Activated naive CD4-positive, alpha-beta T cell treated with anti-CD3 and anti-CD28 coated beads, Interleukin-2, amount 50 U/mL, for 72 hours (primary cell): ENCODE measurements at regions not wholly inside any gene's neighbourhood (a gene's known extent, or its start where the extent isn't known, plus 50 kb on each side); places are given as distances from the start of the nearest gene placed in this dataset.

Experiments used
- ATAC-seq, 2 donors: fragments of 150-1000 bp; cut with Tn5 transposase; 2 replicates each; pipeline ENCODE4 v1.10.0; 2021; ENCODE audit warnings: mild to moderate bottlenecking in 2 of 2, moderate library complexity in 2 of 2
- DNase-seq, 2 donors: peaks; one replicate each; pipeline ENCODE4 v3.0.0; 2021 to 2022; ENCODE audit warnings: low spot score in 2 of 2
- H3K27ac Mint-ChIP-seq, 2 donors: one replicate each; pipeline ENCODE4 v1.8.0; 2022; ENCODE audit warnings: mild to moderate bottlenecking in 2 of 2, mixed read lengths in 2 of 2
- H3K36me3 Mint-ChIP-seq, 2 donors: one replicate each; pipeline ENCODE4 v1.8.0; 2022; ENCODE audit warnings: mixed read lengths in 2 of 2
- H3K9me3 Mint-ChIP-seq, 2 donors: one replicate each; pipeline ENCODE4 v1.8.0; 2022; ENCODE audit warnings: mixed read lengths in 2 of 2

GRCh38 chr5:38638656-38639055 lies 82.2 kb upstream of the LIFR start:
- Mint-ChIP-seq H3K36me3 (peaks cover 0 to 1% of the 10 kb centered on the region in 2 donors), H3K27ac (no peak overlapping the region), H3K9me3 (peaks cover 0 to 4% of the 10 kb centered on the region in 2 donors)
- no peak for DNase-seq
- no peak for ATAC-seq

DNA sequence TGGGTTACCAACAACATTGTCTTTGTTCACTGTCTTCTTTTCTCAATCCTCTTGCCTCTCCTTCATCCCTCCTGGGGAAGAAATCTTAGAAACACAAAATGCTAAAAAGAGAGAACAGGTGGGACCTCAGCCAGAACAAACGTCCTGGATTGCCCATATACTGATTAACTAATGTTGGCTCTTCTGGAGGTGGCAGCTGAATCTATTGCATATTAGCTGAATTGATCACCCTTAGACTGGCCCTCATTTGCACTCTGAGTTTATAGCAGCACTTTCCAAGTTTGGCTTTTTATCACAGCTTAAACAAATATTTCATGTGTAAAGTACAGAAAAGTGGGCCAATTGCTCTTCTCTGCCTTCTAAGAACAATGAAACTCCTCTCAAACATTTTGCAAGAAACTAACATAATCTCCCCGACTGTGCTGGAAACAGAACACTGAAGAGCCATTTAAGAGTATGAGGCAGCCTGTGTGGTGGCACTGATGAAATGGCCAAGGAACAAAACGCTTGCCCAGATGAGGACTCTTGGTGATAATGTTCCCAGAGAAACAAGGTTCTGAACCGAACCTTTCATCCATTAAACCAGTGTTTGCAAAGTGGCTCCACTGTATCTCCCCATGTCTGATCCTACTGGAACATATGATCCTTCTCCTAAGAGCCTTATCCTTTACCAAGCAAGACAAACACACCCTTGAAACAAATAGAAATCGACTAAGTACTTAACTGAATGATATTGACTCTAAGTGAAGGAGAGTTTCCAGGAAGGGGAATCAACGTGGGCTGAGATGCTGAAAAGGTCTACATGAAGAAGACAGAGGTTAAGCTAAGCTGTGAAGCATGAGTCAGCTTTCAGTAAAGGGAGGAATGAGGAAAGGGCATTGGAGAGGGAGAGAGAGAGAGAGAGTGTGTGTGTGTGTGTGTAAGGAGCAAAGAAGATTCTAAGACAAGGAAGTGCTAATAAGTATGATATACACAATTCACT lies 83.2 kb upstream of the LIFR start:
- Mint-ChIP-seq H3K9me3 (peaks cover 0 to 4% of the 10 kb centered on the region in 2 donors), H3K27ac (no peak overlapping the region), H3K36me3 (peaks cover 0 to 7% of the 10 kb centered on the region in 2 donors)
- DNase-seq: no peak
- ATAC-seq: no peak

DNA sequence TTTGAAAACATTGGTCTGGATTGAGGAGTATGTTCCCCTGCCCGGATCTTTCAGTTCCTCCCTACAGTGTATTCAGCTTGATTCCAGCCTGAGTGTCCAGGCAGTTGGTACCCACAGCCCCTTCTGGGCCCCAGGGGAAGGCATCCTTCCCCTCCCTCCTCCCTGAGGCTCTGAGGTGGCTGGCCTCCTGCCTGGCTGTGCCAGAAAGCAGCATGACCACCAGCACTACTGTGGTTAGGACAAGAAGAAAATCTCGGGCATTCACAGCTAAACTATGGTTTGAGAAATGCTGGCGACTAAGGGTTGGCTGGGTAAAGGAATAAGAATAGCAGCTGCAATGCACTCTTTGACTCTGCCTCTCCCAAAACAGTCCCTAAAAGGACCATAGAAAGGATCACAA lies 84.6 kb upstream of the LIFR start:
- Mint-ChIP-seq H3K27ac (no peak overlapping the region), H3K36me3 (peaks cover 0 to 7% of the 10 kb centered on the region in 2 donors)
- ATAC-seq: no peak

DNA sequence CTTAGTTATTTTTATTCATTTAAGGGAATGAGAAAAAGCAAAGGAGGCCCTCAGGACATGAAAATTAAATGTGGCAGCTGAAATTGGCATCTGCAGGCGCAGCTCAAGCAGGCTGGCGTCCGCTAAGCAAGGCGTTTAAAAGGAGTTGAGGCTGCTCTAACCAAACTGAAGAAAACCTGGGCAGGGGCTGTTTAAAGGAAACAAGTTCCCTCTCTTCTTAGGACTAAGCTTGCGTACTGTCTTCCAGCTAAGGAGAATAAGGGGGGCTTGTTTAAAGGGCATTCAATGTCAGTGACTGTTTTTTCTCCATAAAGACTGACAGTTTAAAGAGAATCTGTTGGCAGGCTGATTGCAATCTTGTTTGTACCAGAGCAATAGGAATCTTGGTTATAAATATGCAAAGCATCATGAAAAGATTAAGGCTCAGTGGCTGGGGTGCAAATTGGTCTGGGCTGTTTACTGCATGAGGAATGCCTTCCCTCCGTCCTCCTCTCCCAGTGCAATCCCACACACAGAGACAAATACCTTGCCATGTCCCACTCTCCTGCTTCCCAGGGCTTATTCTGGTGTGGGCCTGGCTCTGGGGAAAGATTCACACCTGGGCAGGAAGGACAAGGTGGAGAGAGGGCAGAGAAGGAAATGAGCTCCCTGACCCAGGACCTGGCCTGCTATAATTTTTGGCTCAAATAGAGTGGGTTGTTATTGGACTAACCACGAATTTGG lies 85.9 kb upstream of the LIFR start:
- Mint-ChIP-seq H3K9me3 (peaks cover 3 to 4% of the 10 kb centered on the region in 2 donors), H3K27ac (no peak overlapping the region), H3K36me3 (peaks cover 0 to 7% of the 10 kb centered on the region in 2 donors)
- no peak for DNase-seq
- no peak for ATAC-seq

More for the DNA sequence above, 84.6 kb upstream of the LIFR start:
- DNase-seq: no peak
- H3K9me3 Mint-ChIP-seq: peaks cover 3 to 4% of the 10 kb centered on the region in 2 donors

DNA sequence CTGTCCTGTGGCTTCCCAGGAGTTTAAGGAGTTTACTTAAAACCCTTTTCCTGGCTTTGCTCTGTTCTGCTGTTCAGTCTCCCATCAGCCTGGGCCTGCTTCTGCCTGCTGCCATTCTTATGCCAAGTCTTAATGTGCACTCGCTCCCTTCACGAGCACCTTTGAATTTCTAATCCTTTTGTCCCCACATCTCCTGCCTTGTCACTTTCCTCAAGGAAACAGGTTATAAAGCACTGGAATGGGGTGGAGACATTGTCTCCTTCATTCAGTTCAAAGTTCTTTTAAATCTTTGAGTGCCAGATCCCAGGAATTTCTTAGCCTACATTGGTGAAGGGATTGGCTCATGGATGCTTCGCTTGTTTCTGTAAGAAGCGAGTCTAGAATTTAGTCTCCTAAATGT lies 87.2 kb upstream of the LIFR start:
- peaks cover 3 to 4% of the 10 kb centered on the region in 2 donors for H3K9me3 Mint-ChIP-seq
- DNase-seq: no peak
- H3K27ac Mint-ChIP-seq: no peak overlapping the region
- peaks cover 0 to 7% of the 10 kb centered on the region in 2 donors for H3K36me3 Mint-ChIP-seq
- no peak for ATAC-seq

GRCh38 chr5:38645508-38645907 lies 89.1 kb upstream of the LIFR start:
- H3K36me3 Mint-ChIP-seq: peaks cover 0 to 7% of the 10 kb centered on the region in 2 donors
- ATAC-seq (no peak), DNase-seq (no peak)
- no peak overlapping the region for H3K27ac Mint-ChIP-seq
- H3K9me3 Mint-ChIP-seq: peaks cover 0 to 3% of the 10 kb centered on the region in 2 donors

DNA sequence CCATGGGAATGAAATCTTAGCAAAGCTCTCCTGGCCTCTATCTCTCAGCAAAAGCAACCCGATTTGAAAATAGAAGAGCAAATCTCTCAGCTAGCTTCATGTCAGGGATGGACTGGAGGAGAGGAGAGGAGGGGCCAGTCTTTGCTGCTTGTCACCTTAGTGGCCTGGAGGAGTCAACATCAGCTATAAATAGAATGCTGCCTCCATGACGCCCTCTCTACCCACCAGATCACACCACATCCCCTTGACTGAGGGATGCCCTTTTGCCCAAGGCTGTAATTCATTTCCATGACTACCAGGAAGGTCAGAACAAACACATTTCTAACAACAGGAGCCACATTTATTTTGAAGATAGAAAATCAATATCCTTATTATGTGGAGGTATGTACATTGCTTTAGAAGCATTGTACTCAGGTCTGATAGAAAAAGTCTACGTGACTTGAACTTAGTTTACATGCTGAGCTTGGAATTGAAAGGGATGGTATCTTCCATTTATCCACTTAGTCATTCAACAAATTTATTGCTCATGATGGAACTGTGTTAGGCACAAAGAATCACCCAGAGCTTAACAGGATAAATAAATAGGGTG lies 92.4 kb upstream of the LIFR start:
- Mint-ChIP-seq H3K9me3 (peaks cover 0 to 3% of the 10 kb centered on the region in 2 donors), H3K36me3 (peaks cover 0 to 4% of the 10 kb centered on the region in 2 donors), H3K27ac (no peak overlapping the region)
- DNase-seq (no peak), ATAC-seq (no peak)

DNA sequence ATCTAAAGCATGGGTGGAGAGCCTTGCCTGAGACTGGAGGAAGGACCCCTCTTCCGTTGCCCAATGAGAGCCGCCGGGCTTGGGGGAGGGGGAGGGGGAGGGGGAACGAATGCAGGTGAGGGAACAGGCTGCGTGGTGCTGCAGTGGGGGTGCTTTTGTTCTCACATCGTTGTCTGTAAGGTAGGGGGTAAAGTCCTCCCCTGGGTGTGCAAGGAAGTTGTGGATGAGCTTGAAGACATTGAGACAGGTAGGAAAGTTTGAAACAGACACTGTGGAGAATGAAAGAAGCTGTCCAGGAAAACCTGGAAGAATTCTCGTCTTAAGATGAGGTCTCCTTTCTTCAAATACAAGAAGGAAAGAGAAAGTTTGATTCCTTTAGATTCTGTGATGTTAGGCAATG lies 94.1 kb upstream of the LIFR start:
- DNase-seq (no peak), ATAC-seq (no peak)
- no peaks in the 10 kb centered on the region for H3K36me3 Mint-ChIP-seq
- H3K9me3 Mint-ChIP-seq: no peaks in the 10 kb centered on the region
- no peak overlapping the region for H3K27ac Mint-ChIP-seq

DNA sequence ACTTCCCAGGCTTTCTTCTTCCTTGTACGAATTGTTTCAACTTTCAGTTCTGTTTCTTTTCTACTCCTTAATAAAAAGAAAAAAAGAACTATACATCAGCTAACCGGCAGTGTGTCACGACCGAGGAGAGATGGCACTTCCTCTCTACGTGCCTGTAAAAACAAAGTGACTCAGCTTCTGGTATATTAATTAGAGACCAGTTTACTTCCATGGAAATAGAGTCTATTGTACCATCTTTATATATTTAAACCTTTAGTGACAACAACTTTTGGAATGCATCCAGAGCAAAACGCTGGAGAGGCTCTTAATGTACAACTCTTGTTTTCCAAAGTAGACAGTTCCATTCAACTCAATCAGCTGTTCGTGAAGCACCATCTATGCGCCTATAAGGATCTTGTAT lies 94.5 kb upstream of the LIFR start:
- H3K27ac Mint-ChIP-seq: no peak overlapping the region
- DNase-seq (no peak), ATAC-seq (no peak)
- no peaks in the 10 kb centered on the region for H3K9me3 Mint-ChIP-seq
- H3K36me3 Mint-ChIP-seq: no peaks in the 10 kb centered on the region

DNA sequence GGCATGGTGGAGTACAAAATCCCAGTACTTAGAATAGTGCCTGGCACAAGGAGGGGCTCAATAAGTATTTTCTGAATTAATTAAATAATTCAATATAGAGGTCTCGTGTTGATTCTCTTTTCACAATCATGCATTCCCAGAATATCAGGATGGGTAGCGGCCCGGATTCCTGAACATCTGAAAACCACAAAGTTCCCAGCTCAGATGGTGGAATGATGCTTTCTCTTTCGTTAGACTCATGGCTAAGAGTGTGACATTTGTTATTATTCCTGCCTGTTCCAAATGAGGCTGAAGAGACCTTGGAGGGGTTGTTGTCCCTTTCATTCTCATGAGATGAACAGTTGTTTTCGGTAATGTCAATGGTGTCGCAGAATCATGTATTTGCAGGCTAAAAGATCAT lies 95.4 kb upstream of the LIFR start:
- peak overlapping the region in 1 of 2 donors; percentile 50 for H3K27ac Mint-ChIP-seq
- DNase-seq (no peak), ATAC-seq (no peak)
- H3K36me3 Mint-ChIP-seq: no peaks in the 10 kb centered on the region
- no peaks in the 10 kb centered on the region for H3K9me3 Mint-ChIP-seq

GRCh38 chr5:38653389-38653788 lies 96.9 kb upstream of the LIFR start:
- H3K9me3 Mint-ChIP-seq: no peaks in the 10 kb centered on the region
- H3K36me3 Mint-ChIP-seq: no peaks in the 10 kb centered on the region
- DNase-seq (no peak), ATAC-seq (no peak)
- no peak overlapping the region for H3K27ac Mint-ChIP-seq

GRCh38 chr5:38655691-38656090 lies 99.2 kb upstream of the LIFR start:
- ATAC-seq (no peak), DNase-seq (no peak)
- no peaks in the 10 kb centered on the region for H3K9me3 Mint-ChIP-seq
- H3K36me3 Mint-ChIP-seq: no peaks in the 10 kb centered on the region
- no peak overlapping the region for H3K27ac Mint-ChIP-seq

- DNase-seq: no peak
- no peak for ATAC-seq
- Mint-ChIP-seq H3K27ac (no peak overlapping the region), H3K9me3 (no peaks in the 10 kb centered on the region), H3K36me3 (no peaks in the 10 kb centered on the region)
Measured at GRCh38 chr5:38656568-38656967, 100.1 kb upstream of the LIFR start.

DNA sequence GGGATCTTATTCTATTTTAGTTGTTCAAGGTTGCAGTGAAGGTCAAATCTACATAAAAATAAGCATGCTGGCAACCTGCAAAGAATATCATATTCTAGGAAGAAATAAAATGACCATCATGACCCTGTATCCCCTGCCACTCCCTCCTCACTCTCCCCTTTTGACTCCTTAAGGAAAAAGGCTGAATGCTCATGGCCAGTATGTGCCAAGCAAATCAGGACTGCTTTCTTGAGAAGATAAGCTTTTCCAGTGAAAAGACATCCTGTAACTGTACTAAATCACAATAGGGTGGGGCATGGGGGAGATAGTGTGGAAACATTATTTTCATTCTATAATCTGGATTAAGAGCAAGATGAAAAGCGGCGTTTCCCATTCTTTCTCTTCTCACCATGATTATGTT lies 100.6 kb upstream of the LIFR start:
- H3K9me3 Mint-ChIP-seq: no peaks in the 10 kb centered on the region
- no peak for DNase-seq

DNA sequence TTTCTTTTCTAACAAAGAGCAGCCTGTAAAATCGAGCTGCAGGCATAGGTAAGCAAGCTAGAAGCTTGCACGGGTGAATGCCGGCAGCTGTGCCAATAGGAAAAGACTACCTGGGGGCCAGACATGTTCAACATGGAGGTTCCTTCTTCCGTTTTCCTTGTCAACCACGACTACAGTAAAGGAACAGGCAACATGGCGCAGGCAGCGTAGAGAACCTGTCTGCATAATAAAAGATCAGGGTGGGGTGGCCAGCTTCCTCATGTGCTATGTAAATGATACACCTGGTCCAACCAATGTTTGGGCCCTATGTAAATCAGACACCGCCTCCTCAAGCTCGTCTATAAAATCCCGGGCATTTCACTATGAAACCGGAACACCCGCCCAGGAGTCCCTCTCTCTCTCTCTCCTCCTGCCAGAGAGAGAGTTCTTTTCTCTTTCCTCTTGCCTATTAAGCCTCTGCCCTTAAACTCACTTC lies 103.8 kb upstream of the LIFR start:
- no peak for ATAC-seq
- Mint-ChIP-seq H3K9me3 (no peaks in the 10 kb centered on the region), H3K27ac (no peak overlapping the region), H3K36me3 (no peaks in the 10 kb centered on the region)
- DNase-seq: no peak

More for the DNA sequence above, 100.6 kb upstream of the LIFR start:
- H3K27ac Mint-ChIP-seq: no peak overlapping the region
- no peaks in the 10 kb centered on the region for H3K36me3 Mint-ChIP-seq
- no peak for ATAC-seq

DNA sequence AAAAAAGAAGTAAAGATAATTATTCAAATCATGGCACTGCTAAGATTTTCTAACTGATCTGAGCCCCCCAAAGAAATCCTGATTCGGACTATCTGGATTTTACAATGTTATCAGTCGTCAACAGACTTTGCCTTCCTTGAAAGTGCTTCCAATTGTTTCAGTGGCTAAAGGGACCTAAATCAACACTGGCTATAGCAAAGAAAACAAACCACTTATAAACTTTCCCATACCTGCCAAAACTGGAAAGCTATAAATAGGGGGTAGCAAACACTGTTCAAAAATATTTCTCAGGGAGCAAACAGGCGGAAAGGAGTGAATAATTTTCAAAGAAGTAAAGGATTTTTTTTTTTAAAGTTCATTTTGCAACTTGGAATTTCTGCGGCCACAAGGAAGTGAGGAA lies 105.6 kb upstream of the LIFR start:
- ATAC-seq (no peak), DNase-seq (no peak)
- Mint-ChIP-seq H3K36me3 (no peaks in the 10 kb centered on the region), H3K27ac (no peak overlapping the region), H3K9me3 (no peaks in the 10 kb centered on the region)

- DNase-seq: no peak
- no peak overlapping the region for H3K27ac Mint-ChIP-seq
- no peaks in the 10 kb centered on the region for H3K36me3 Mint-ChIP-seq
- no peaks in the 10 kb centered on the region for H3K9me3 Mint-ChIP-seq
- no peak for ATAC-seq
Measured at GRCh38 chr5:38663249-38663648, 106.8 kb upstream of the LIFR start.
